Eye (tissue), 1 donor: ENCODE measurements at regions not wholly inside any gene's neighbourhood (a gene's known extent, or its start where the extent isn't known, plus 50 kb on each side); places are given as distances from the start of the nearest gene placed in this dataset.

Experiments
- DNase-seq: peaks from one replicate; pipeline ENCODE4 v3.0.0-alpha.2; 2015

GRCh38 chr12:123100882-123101281, 50.0 kb downstream of the PITPNM2 start:
- no peak for DNase-seq

DNA sequence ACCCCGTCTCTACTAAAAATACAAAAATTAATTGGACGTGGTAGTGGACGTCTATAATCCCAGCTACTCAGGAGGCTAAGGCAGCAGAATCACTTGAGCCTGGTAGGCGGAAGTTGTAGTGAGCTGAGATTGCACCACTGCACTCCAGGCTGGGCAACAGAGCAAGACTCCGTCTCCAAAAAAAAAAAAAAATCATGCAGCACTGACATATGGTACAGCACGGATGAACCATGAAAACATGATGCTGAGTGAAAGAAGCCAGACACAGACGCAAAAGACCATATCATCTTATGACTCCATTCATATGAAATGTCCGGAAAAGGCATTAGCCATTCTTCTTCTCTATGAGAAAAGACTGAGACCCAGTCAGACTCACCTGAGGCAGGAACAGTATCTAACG, 50.4 kb downstream of the PITPNM2 start:
- no peak for DNase-seq

DNA sequence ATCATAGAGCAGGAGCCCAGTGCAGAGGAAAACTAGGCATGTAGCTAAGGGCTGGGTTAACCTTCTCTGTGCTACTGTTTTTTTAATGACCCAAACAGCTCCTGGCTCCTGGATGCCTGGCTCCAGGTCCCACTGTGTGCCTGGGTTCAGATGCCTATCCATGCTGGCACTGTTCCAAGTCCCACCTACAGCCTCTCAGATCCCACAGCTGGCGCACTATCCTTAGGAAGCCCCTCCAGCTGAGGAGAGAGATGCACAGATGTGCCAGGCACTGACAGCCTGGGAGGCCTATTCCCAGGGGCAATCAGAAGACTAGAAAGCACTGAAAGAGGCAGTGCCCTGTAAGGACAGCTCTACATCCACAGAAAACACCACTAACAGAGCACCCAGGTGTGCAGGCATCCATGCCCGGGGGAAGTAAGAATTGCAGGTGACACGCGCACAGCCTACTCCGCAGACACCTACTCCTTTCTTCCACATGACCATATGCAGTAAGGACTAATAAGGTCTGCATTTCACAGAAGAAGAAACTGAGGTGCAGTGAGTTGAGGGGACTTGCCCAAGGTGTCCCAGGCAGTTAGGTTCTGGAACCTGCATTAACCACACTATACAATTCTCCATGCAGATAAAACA, 51.2 kb downstream of the PITPNM2 start:
- peak; percentile 57 for DNase-seq

DNA sequence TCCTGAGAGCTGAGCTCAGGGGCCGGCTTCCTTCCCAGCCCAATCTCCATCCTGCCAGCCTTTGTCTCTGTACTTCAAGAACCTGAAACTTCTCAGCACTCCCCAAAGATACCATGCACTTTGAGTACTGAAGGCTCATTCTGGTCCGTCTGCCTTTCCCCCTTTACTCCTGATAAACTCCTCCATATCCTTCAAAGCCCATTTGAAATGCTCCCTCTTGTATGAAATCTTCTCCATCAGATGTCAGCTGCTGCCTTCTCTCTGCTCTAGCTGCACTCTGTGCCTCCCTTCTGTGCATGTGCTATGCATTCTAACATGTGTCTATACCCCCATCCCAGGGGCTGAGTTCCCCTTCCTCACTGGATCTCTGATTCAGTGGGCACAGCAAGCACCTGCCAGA, 52.1 kb downstream of the PITPNM2 start:
- DNase-seq, result no peak

GRCh38 chr12:123097561-123098084, 53.3 kb downstream of the PITPNM2 start:
- peak; percentile 80 for DNase-seq

- no peak for DNase-seq
Observed at GRCh38 chr12:123096741-123097140, 54.1 kb downstream of the PITPNM2 start.

DNA sequence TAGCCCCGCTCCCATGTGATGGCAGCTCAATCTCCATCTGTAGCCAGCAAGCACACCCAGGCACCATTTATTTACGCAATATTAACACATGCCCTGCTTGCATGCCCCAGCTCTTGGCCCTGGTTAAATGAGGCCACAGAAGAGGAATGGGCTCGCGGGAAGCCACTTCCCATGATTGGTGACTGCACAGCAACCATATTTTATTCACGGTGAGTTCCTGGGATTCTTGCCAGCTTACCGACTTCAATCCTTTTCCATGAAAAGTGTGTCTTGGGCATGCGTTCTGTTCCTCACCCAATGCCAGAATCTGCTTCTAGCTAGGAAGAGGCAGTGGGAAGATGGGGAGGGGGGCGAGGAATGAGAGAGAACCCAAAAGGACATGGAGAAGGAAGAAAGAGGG, 54.7 kb downstream of the PITPNM2 start:
- DNase-seq, result no peak

- no peak for DNase-seq
Observed at GRCh38 chr12:123095078-123095881, 55.6 kb downstream of the PITPNM2 start.

DNA sequence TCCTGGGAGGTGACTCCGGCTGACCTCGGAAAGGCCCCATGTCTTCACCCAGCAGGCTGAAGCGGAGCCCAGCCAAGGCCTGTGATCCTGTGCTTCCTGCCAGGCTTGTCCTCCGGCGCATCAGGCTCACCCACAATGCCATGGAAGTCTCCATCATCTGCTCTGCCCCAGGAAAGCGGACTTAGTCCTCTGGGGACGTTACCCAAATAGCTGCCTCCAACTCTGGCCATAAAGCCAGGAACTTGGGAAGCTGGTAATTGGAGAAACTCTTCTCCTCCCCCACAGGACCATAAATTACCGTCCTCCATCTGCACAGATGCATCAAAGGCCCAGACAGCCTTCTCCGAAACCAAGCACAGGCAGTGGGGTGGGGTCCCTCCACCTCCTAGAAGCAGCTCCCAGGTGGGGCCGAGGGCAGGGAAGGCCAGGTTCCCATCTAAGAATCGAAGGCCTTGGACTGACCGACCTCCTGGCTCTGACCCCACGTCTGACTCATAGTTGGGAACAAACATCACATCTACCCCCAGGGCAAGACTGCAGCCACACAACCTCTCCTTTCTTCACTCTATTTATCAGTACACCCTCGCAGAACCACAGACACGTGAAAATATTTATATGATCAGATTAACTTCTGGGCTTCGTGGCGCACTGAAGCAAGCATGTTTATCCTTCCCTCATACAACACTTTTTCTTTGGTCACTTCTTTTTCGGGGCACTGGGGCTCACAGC, 56.4 kb downstream of the PITPNM2 start:
- no peak for DNase-seq

DNA sequence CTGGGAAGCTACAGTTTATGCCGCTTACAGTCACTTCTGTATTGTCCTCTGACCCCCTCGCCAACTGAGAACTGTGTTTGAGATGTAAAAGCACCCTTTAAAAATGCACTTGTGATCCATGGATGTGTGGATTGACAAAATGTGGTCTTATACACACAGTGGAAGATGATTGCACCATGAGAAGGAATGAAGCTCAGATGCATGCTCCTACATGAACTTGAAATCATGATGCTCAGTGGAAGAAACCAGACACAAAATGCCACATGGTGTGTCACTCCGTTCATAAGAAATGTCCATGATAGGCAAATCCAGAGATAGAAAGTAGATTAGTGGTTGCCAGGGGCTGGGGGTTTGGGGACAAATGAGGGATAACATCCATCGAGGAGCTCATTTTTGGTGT, 58.0 kb downstream of the PITPNM2 start:
- DNase-seq, result no peak

GRCh38 chr12:123091230-123092150, 59.4 kb downstream of the PITPNM2 start:
- no peak for DNase-seq

DNA sequence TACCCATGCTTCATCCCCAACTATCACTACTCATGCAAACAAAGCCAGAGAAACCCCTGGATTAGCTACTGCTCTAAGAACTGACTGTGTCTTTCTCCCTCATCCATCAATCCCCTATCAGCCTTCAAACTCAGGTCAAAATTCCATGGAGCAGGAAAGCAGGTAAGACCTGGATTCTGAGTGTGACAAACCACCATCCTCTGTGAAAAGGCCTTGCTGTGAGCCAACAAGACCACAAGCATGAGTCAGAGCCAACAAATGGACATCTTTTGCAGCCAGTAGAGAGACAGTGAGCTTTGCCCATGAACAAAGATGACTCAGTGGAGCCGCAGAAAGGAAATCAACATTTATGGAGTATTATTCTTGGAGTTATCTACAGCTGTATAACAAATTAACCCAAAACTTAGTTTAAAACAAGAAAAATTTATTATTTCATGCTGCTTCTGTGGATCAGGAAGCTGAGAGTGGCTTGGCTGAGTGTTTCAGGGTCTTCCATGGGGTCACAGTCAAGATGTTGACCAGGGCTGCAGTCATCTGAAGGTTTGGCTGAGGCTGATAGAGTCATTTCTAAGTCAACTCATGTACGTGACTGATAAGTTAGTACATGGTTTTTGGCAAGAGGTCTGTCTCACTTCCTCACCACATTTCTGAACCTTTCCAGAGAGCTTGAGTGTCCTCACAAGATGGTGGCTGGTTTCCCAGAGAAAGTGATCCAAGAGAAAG, 61.1 kb downstream of the PITPNM2 start:
- no peak for DNase-seq

DNA sequence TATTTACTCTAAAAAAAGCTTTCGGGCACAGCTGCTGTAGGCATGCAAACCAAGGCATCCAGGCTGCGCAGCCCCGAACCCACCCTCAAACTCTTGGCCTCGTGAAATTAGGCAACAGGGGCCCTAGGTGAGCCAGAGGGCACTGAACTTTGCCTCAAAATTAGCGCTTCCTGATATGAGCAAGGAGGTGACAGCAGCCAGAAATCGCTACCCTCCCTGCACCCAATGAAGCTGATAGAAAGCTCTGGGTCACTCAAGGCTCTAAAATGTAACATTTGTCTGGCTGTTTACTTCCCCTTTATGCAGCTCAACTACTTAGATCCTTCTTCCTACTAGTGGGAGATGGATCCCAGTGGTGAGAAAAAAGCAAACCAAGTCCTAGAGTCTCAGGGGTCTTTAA, 61.8 kb downstream of the PITPNM2 start:
- DNase-seq, result no peak

- DNase-seq, result no peak
Observed at GRCh38 chr12:123085730-123086487, 65.0 kb downstream of the PITPNM2 start.

GRCh38 chr12:123085066-123085465, 65.8 kb downstream of the PITPNM2 start:
- DNase-seq, result no peak

DNA sequence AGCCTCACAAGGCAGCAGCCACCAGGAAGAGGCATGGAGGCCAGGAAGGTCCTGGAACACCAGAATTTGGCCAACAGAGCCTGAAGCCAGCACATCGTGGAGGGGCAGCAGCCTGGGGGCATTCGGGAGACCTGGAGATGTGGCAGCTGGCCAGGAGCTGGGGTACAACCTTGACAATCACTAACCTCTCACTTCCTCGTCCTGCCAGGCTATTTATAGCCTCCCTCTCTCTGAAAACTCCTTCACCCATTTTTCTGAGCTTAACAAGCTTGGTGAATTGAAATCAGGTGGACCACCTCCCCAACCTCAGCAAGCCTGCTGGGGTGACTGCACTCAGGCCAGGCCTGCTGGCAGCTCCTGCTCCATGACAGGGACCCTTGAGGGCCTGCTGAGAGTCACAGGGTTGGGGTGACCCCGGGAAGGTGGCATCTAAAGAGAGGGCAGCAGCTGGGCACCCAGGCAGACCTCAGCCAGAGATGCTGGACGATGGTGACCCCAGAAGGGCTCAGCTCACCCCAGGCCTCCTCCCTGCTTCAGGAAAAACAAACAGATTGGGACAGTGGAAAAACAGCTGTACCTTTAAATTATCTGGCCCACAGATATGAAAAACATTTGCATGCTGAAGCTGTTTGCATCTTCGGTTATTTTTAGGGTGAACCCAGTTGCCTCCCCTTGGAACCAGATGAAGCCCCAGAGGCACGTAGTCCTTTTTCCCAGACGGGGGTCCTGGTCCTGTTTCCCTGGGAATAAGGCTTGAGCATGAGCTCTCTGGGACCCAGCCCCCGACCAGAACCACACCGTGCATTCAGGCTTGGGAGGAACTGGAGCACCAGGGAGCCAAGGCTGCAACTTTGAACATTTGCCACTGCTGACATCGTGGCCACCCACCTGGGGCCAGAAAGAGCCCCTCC, 67.0 kb downstream of the PITPNM2 start:
- DNase-seq, result no peak

GRCh38 chr12:123080634-123081033, 70.3 kb downstream of the PITPNM2 start:
- no peak for DNase-seq

- no peak for DNase-seq
Observed at GRCh38 chr12:123078531-123079155, 72.2 kb downstream of the PITPNM2 start.

- DNase-seq, result peak; percentile 86
Observed at GRCh38 chr12:123078120-123078465, 72.8 kb downstream of the PITPNM2 start.
